SU-DHL-6 (cell line): ENCODE measurements at regions not wholly inside any gene's neighbourhood (a gene's known extent, or its start where the extent isn't known, plus 50 kb on each side); places are given as distances from the start of the nearest gene placed in this dataset.

Source experiments
- H2AFZ ChIP-seq: fragments of 200-600 bp; sonication (generic); 2 replicates; pipeline ENCODE4 v1.6.1; 2014; ENCODE audit warnings: low read depth, mild to moderate bottlenecking, moderate library complexity, mixed read lengths, antibody characterized with exemption, low read length; ENCODE audit not compliant: severe bottlenecking
- H3F3A ChIP-seq: fragments of 200-600 bp; shearing (Covaris generic); 2 replicates; pipeline ENCODE4 v1.6.0; 2016; ENCODE audit warnings: antibody characterized with exemption, mild to moderate bottlenecking; ENCODE audit not compliant: insufficient read depth
- H3K27ac ChIP-seq: fragments of 200-600 bp; sonication (generic); 2 replicates; pipeline ENCODE4 v1.5.1; 2016; ENCODE audit warnings: low read depth, mild to moderate bottlenecking, low read length, moderate library complexity, mixed read lengths
- H3K27me3 ChIP-seq: fragments of 200-600 bp; sonication (generic), shearing (Covaris generic); 2 replicates; pipeline ENCODE4 v1.6.0; 2014; ENCODE audit warnings: mild to moderate bottlenecking, low read length
- H3K36me3 ChIP-seq: fragments of 200-600 bp; sonication (generic); 2 replicates; pipeline ENCODE4 v1.6.1; 2014; ENCODE audit warnings: mild to moderate bottlenecking, low read length, mixed read lengths
- H3K4me2 ChIP-seq: fragments of 300-600, 200-600 bp; shearing (Covaris generic), sonication (generic); 2 replicates; pipeline ENCODE4 v1.6.0; 2014; ENCODE audit warnings: low read length, low read depth, mild to moderate bottlenecking; ENCODE audit not compliant: poor library complexity, severe bottlenecking
- H3K4me3 ChIP-seq: fragments of 200-600 bp; sonication (generic); 2 replicates; pipeline ENCODE4 v1.5.1; 2014; ENCODE audit warnings: antibody characterized with exemption, low read length, mild to moderate bottlenecking, mixed read lengths; ENCODE audit not compliant: insufficient read depth, poor library complexity, severe bottlenecking
- H3K79me2 ChIP-seq: fragments of 200-600 bp; sonication (generic); 2 replicates; pipeline ENCODE4 v1.6.1; 2014; ENCODE audit warnings: mild to moderate bottlenecking, low read length, moderate library complexity; ENCODE audit not compliant: insufficient read depth
- H3K9ac ChIP-seq: fragments of 200-600 bp; sonication (generic); 2 replicates; pipeline ENCODE4 v1.7.0; 2014; ENCODE audit warnings: mild to moderate bottlenecking, low read length
- H3K9me2 ChIP-seq: fragments of 200-600 bp; sonication (generic); replicated peaks from 2 replicates; pipeline ENCODE4 v1.6.1; 2014; ENCODE audit warnings: low read length; ENCODE audit not compliant: insufficient read depth
- H3K9me3 ChIP-seq: fragments of 200-600 bp; sonication (generic); 2 replicates; pipeline ENCODE4 v1.6.1; 2014; ENCODE audit warnings: low read length, mixed read lengths; ENCODE audit not compliant: insufficient read depth
- H4K20me1 ChIP-seq: fragments of 200-600 bp; sonication (generic); 2 replicates; pipeline ENCODE4 v1.6.1; 2014; ENCODE audit warnings: low read depth, mild to moderate bottlenecking, antibody characterized with exemption, low read length, moderate library complexity, mixed read lengths
- CTCF ChIP-seq: fragments of 200-600 bp; sonication (generic); IDR thresholded peaks from one replicate; pipeline ENCODE4 v1.5.1; 2017; ENCODE audit warnings: antibody characterized with exemption, mild to moderate bottlenecking, low read length, moderate library complexity; ENCODE audit not compliant: insufficient read depth, poor library complexity, severe bottlenecking
- EZH2phosphoT487 ChIP-seq: fragments of 200-600 bp; sonication (generic), shearing (Covaris generic); conservative IDR thresholded peaks from 2 replicates; pipeline ENCODE4 v1.6.1; 2018; ENCODE audit warnings: mild to moderate bottlenecking, antibody characterized with exemption, low read length, moderate library complexity, mixed read lengths

- no peaks in the 10 kb centered on the region for H3F3A ChIP-seq
Measured at GRCh38 chr13:18949970-18950369, 231.7 kb downstream of the TUBA3C start.

GRCh38 chr13:18949489-18949761, 232.2 kb downstream of the TUBA3C start:
- no peaks in the 10 kb centered on the region for H3K27me3 ChIP-seq

More at GRCh38 chr13:18949970-18950369, 231.7 kb downstream of the TUBA3C start:
- no peak overlapping the region for H3K27ac ChIP-seq
- no peak overlapping the region for H3K9ac ChIP-seq
- H3K4me2 ChIP-seq: no peak overlapping the region
- no peaks in the 10 kb centered on the region for H3K79me2 ChIP-seq
- H4K20me1 ChIP-seq: no peaks in the 10 kb centered on the region
- TF ChIP-seq CTCF (no peak), EZH2phosphoT487 (no peak)
- H3K4me3 ChIP-seq: no peak overlapping the region
- no peaks in the 10 kb centered on the region for H3K9me2 ChIP-seq
- H3K9me3 ChIP-seq: no peaks in the 10 kb centered on the region; the same call in 1 of the 2 replicates
- H3K36me3 ChIP-seq: no peaks in the 10 kb centered on the region
- H2AFZ ChIP-seq: no peak overlapping the region
- no peaks in the 10 kb centered on the region for H3K27me3 ChIP-seq

GRCh38 chr13:18948664-18949488, 232.7 kb downstream of the TUBA3C start:
- H3K9ac ChIP-seq: no peak overlapping the region
- no peaks in the 10 kb centered on the region for H3K27me3 ChIP-seq
- H3K79me2 ChIP-seq: no peaks in the 10 kb centered on the region
- no peaks in the 10 kb centered on the region for H3F3A ChIP-seq
- no peaks in the 10 kb centered on the region for H3K36me3 ChIP-seq
- no peaks in the 10 kb centered on the region for H4K20me1 ChIP-seq
- no peaks in the 10 kb centered on the region; the same call in 1 of the 2 replicates for H3K9me3 ChIP-seq
- TF ChIP-seq CTCF (no peak), EZH2phosphoT487 (no peak)
- H3K4me2 ChIP-seq: no peak overlapping the region
- no peaks in the 10 kb centered on the region for H3K9me2 ChIP-seq
- H3K27ac ChIP-seq: no peak overlapping the region
- H2AFZ ChIP-seq: no peak overlapping the region
- no peak overlapping the region for H3K4me3 ChIP-seq

More at GRCh38 chr13:18949489-18949761, 232.2 kb downstream of the TUBA3C start:
- TF ChIP-seq CTCF (no peak), EZH2phosphoT487 (no peak)
- H3K4me3 ChIP-seq: no peak overlapping the region
- H3F3A ChIP-seq: no peaks in the 10 kb centered on the region
- H3K9me3 ChIP-seq: no peaks in the 10 kb centered on the region; the same call in 1 of the 2 replicates
- no peak overlapping the region for H3K4me2 ChIP-seq
- H3K9me2 ChIP-seq: no peaks in the 10 kb centered on the region
- H3K79me2 ChIP-seq: no peaks in the 10 kb centered on the region
- no peak overlapping the region for H3K27ac ChIP-seq
- H3K36me3 ChIP-seq: no peaks in the 10 kb centered on the region
- H4K20me1 ChIP-seq: no peaks in the 10 kb centered on the region
- H2AFZ ChIP-seq: no peak overlapping the region
- H3K9ac ChIP-seq: no peak overlapping the region
